Activated CD4-positive, alpha-beta T cell treated with anti-CD3 and anti-CD28 coated beads for 36 hours (primary cell): ENCODE measurements at regions not wholly inside any gene's neighbourhood (a gene's known extent, or its start where the extent isn't known, plus 50 kb on each side); places are given as distances from the start of the nearest gene placed in this dataset.
"Not testable (repeated sequence)": the region's sequence is repeated elsewhere in the genome, so short reads cannot be mapped to it uniquely, and the experiment has no call there.

Experiments used
- ATAC-seq: fragments of 200-7000 bp; cut with Tn5 transposase; one replicate; pipeline ENCODE4 v1.10.0; 2021; ENCODE audit warnings: mild to moderate bottlenecking, moderate library complexity
- CTCF ChIA-PET: fragments of 350-600 bp; sonication (Branson Sonifier 250); formaldehyde crosslinking; loops from one replicate; lab custom pipeline; 2021; ENCODE audit warnings: antibody characterized with exemption; lab: Charles Lee
- POLR2A ChIA-PET: fragments of 350-600 bp; sonication (Branson Sonifier 250); formaldehyde crosslinking; loops from one replicate; lab custom pipeline; 2021; ENCODE audit warnings: antibody characterized with exemption, inconsistent platforms; lab: Charles Lee
- DNase-seq: peaks from one replicate; pipeline ENCODE4 v3.0.0-alpha.2; 2020
- H3K27ac Mint-ChIP-seq: one replicate; pipeline ENCODE4 v1.8.0; 2021; ENCODE audit warnings: mixed read lengths
- H3K27me3 Mint-ChIP-seq: one replicate; pipeline ENCODE4 v1.8.0; 2021; ENCODE audit warnings: mixed read lengths
- H3K36me3 Mint-ChIP-seq: one replicate; pipeline ENCODE4 v1.8.0; 2021; ENCODE audit warnings: low read depth, mixed read lengths
- H3K4me1 Mint-ChIP-seq: one replicate; pipeline ENCODE4 v1.8.0; 2021; ENCODE audit warnings: mixed read lengths
- H3K4me3 Mint-ChIP-seq: one replicate; pipeline ENCODE4 v1.8.0; 2021; ENCODE audit warnings: mild to moderate bottlenecking, moderate library complexity, mixed read lengths
- H3K9me3 Mint-ChIP-seq: one replicate; pipeline ENCODE4 v1.8.0; 2021; ENCODE audit warnings: low read depth, mixed read lengths
- intact Hi-C, 2 experiments: fragments of 100-400 bp; cut with DNase I in 1 of 2; cut with micrococcal nuclease in 1 of 2; formaldehyde crosslinking; loops; one replicate each; pipeline versions ENCODE4 v1.14.2 to v1.15.1; 2022 to 2024; cut with DNase I, micrococcal nuclease

- ChIA-PET CTCF (interaction anchor here (0.5 to 22.1 kb wide), 8 partner anchors 11 to 552 kb away, joined by 3 to 495 read pairs (median 4); partner anchors contain the start of gene UBAP2), POLR2A (no interaction called here)
- Mint-ChIP-seq H3K27ac (no peak overlapping the region), H3K4me1 (no peaks in the 10 kb centered on the region), H3K4me3 (no peak overlapping the region), H3K27me3 (peaks cover 18% of the 10 kb centered on the region), H3K9me3 (peaks cover 7% of the 10 kb centered on the region), H3K36me3 (no peaks in the 10 kb centered on the region)
- peak; percentile 40 for DNase-seq
- ATAC-seq: no peak
- intact Hi-C loops: loop anchor here (1.0 kb wide), 1 partner anchor 40 kb away; no protein-coding TSS in a partner anchor
These were observed 57.4 kb upstream of the PRSS3 start for GRCh38 chr9:33737811-33738606.

- ATAC-seq: no peak
- CTCF ChIA-PET: interaction anchor here (1.0 to 3.1 kb wide), 3 partner anchors 10 to 39 kb away, joined by 4 to 33 read pairs (median 7); no protein-coding TSS in a partner anchor
- H3K27ac Mint-ChIP-seq: no peak overlapping the region
- intact Hi-C loops: no loop called here
- DNase-seq: no peak
- no peaks in the 10 kb centered on the region for H3K36me3 Mint-ChIP-seq
- POLR2A ChIA-PET: no interaction called here
- no peaks in the 10 kb centered on the region for H3K4me1 Mint-ChIP-seq
- H3K9me3 Mint-ChIP-seq: peaks cover 7% of the 10 kb centered on the region
- no peak overlapping the region for H3K4me3 Mint-ChIP-seq
- H3K27me3 Mint-ChIP-seq: peaks cover 17% of the 10 kb centered on the region
These were observed 56.0 kb upstream of the PRSS3 start for GRCh38 chr9:33739398-33739797.

- Mint-ChIP-seq H3K27ac (no peak overlapping the region), H3K9me3 (peaks cover 7% of the 10 kb centered on the region), H3K36me3 (no peaks in the 10 kb centered on the region), H3K27me3 (peaks cover 16% of the 10 kb centered on the region), H3K4me3 (no peak overlapping the region), H3K4me1 (no peaks in the 10 kb centered on the region)
- POLR2A ChIA-PET: no interaction called here
- CTCF ChIA-PET: no interaction called here
- ATAC-seq: no peak
- no peak for DNase-seq
- intact Hi-C loops: no loop called here
These were observed 55.3 kb upstream of the PRSS3 start for GRCh38 chr9:33740075-33740474.

GRCh38 chr9:33740958-33741357 lies 54.4 kb upstream of the PRSS3 start:
- intact Hi-C loops, H3K9me3 Mint-ChIP-seq, ATAC-seq, POLR2A ChIA-PET, H3K4me1 Mint-ChIP-seq, CTCF ChIA-PET, H3K36me3 Mint-ChIP-seq, DNase-seq, H3K27ac Mint-ChIP-seq, H3K4me3 Mint-ChIP-seq: not testable (repeated sequence)
- peaks cover 15% of the 10 kb centered on the region for H3K27me3 Mint-ChIP-seq

- Mint-ChIP-seq H3K36me3 (no peaks in the 10 kb centered on the region), H3K27me3 (peaks cover 10% of the 10 kb centered on the region), H3K4me3 (no peak overlapping the region), H3K4me1 (no peaks in the 10 kb centered on the region), H3K9me3 (peaks cover 7% of the 10 kb centered on the region), H3K27ac (no peak overlapping the region)
- no peak for DNase-seq
- ChIA-PET CTCF (no interaction called here), POLR2A (no interaction called here)
- no peak for ATAC-seq
- intact Hi-C loops: no loop called here
These were observed 53.3 kb upstream of the PRSS3 start for GRCh38 chr9:33742051-33742450.

- intact Hi-C loops: no loop called here
- CTCF ChIA-PET: no interaction called here
These were observed 52.8 kb upstream of the PRSS3 start for GRCh38 chr9:33742519-33742918.

More at GRCh38 chr9:33742519-33742918, 52.8 kb upstream of the PRSS3 start:
- ATAC-seq: no peak
- peaks cover 7% of the 10 kb centered on the region for H3K9me3 Mint-ChIP-seq
- peaks cover 10% of the 10 kb centered on the region for H3K27me3 Mint-ChIP-seq
- H3K27ac Mint-ChIP-seq: no peak overlapping the region
- no peak for DNase-seq
- H3K36me3 Mint-ChIP-seq: no peaks in the 10 kb centered on the region
- no peak overlapping the region for H3K4me3 Mint-ChIP-seq
- no peaks in the 10 kb centered on the region for H3K4me1 Mint-ChIP-seq
- POLR2A ChIA-PET: no interaction called here
